ENCODE measurements at regions not wholly inside any gene's neighbourhood (a gene's known extent, or its start where the extent isn't known, plus 50 kb on each side); places are given as distances from the start of the nearest gene placed in this dataset.
"Not testable (repeated sequence)": the region's sequence is repeated elsewhere in the genome, so short reads cannot be mapped to it uniquely, and the experiment has no call there.

DNA sequence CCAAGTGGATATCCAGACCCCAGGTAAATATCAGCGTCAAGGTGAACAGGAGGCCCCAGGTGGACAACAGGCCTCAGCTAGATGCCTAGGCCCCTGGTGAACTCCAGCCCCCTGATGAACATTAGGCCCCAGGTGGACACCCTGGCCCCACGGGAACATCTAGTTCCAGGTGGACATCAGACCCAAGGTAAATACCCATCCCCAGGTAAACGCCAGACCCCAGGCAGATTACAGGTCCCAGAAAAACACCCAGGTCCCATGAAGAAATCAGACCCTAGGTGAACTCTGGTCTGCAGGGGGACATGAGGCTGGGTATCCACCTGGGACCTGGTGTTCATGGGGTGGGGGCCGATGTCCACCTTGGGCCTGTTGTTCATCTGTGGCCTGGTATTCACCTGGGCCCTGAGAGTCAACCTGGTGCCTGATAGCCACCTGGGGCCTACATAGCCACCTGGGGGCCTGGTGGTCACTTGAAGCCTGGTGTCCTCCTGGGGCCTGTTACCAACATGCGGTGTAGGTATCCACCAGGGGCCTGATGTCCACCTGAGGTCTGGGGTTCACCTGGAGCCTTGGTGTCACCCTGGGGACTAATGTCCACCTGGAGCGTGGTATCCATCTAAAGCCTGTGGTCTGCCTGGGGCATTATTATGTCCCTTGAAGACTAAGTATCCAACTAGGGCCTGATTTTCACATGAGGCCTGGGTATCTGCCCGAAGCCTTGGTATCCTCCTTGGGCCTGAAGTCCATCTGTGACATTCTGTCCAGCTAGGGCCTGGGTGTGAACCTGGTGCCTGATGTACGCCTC lies 56.8 kb upstream of the SEPTIN5 start:
- in situ Hi-C loops (cut with HindIII; ENCODE audit: low sequenced_read_pairs) = no loop called here
- DNase-seq (ENCODE audit: low read depth) = no peak
- no peak overlapping the region for H3K4me3 ChIP-seq (ENCODE audit: low read depth, low read length)
- TF ChIP-seq, protein P1, sequence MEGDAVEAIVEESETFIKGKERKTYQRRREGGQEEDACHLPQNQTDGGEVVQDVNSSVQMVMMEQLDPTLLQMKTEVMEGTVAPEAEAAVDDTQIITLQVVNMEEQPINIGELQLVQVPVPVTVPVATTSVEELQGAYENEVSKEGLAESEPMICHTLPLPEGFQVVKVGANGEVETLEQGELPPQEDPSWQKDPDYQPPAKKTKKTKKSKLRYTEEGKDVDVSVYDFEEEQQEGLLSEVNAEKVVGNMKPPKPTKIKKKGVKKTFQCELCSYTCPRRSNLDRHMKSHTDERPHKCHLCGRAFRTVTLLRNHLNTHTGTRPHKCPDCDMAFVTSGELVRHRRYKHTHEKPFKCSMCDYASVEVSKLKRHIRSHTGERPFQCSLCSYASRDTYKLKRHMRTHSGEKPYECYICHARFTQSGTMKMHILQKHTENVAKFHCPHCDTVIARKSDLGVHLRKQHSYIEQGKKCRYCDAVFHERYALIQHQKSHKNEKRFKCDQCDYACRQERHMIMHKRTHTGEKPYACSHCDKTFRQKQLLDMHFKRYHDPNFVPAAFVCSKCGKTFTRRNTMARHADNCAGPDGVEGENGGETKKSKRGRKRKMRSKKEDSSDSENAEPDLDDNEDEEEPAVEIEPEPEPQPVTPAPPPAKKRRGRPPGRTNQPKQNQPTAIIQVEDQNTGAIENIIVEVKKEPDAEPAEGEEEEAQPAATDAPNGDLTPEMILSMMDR (IDR thresholded peaks at IDR 0.05; ENCODE audit: low read depth, low read length, missing control alignments) = no peak

DNA sequence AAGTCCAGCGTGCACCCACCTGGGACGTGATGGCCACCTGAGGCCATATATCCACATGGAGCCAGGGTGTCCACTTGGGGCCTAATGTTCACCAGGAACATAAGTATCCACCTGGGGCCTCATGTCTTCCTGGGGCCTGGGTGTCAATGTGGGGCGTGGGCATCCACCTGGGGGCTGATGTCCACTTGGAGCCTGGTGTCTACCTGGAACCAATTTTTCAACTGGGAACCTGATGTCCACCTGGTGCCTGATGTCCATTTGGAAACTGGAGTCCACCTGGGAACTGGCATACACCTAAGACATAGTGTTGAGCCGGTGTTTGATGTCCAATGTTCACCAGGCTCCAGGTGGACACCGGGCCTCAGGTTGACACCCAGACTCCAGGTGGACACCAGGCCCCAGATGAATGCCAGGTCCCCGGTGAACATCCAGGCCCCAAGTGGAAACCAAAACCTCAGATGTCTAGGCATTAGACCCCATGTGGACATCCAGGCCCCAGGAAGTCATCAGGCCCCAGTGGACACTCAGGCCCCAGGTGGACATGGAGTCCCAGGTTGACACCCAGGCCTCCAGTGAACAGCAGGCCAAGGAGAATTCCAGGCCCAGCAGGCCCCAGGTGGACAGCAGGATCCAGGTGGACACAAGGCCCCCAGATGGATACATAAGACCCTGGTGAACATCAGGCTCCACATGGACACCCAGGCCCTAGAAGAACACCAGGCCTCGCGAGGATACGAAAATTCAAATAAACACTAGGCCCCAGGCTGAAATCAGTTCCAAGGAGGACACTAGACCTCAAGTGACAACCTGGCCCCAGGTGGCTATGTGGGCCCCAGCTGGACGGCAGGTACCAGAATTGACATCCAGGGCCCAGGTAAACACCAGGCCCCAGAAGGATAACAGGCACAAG lies 56.0 kb upstream of the SEPTIN5 start:
- in situ Hi-C loops (cut with HindIII; ENCODE audit: low sequenced_read_pairs) = no loop called here
- TF ChIP-seq, protein P1 (IDR thresholded peaks at IDR 0.05; ENCODE audit: low read depth, low read length, missing control alignments) = no peak
- no peak overlapping the region for H3K4me3 ChIP-seq (ENCODE audit: low read depth, low read length)
- no peak for DNase-seq (ENCODE audit: low read depth)

DNA sequence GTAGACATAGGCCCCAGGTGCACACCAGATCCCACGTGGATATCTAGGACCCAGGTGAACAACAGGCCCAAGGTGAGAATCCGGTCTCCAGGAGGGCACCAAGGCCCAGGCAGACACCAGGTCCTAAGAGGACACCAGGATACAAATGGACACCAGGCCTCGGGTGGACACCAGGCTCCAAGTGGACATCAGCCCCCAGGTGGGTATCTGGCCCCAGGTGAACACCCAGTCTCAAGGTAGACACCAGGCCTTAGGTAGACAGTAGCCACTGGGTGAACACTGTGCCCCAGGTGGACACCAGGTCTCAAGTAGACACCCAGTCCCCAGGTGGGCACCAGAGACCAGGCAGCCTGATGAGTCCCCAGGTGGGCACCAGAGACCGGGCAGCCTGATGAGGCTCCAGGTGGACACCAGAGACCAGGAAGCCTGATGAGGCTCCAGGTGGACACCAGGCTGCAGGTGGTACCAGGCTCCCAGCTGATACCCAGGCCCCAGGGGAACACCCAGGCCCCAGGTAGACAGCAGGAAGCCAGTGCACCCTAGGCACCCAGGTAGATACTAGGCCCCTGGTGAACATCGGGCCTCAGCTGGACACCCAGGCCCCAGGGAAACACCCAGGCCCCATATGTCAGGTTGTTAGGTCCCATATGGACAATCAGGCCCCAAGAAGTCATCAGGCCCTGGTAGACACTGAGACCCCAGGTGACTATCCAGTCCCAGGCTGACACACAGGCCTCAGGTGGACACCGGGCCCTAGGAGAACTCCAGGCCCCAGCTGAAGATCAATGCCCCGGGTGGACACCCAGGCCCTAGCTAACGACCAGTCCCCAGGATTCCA lies 55.1 kb upstream of the SEPTIN5 start:
- DNase-seq (ENCODE audit: low read depth) = no peak
- no peak overlapping the region for H3K4me3 ChIP-seq (ENCODE audit: low read depth, low read length)
- TF ChIP-seq, protein P1 (IDR thresholded peaks at IDR 0.05; ENCODE audit: low read depth, low read length, missing control alignments) = no peak
- in situ Hi-C loops (cut with HindIII; ENCODE audit: low sequenced_read_pairs) = no loop called here

DNA sequence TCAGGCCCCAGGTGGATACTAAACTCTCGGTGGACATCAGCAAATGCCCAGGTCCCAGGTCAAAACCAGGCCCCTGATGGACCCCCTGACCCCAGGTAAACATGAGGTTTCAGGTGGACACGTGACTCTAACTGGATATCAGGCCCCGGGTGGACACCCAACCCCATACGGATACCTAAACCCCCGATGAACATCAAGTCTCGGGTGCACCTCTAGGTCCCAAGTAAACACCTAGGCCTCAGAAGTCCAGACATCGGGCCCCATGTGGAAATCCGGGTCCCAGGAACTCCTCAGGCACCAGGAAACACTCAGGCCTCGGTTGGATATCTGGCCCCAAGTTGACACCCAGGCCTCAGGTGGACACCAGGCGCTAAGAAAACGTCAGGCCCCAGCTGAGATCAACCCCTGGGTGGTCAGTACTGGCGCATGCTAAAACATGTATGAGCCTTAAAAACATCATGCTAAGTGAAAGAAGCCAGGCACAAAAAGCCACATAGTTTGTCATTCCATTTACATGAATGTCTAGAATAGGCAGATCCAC lies 54.4 kb upstream of the SEPTIN5 start:
- TF ChIP-seq, protein P1 (IDR thresholded peaks at IDR 0.05; ENCODE audit: low read depth, low read length, missing control alignments) = no peak
- no peak for DNase-seq (ENCODE audit: low read depth)
- no peak overlapping the region for H3K4me3 ChIP-seq (ENCODE audit: low read depth, low read length)
- in situ Hi-C loops (cut with HindIII; ENCODE audit: low sequenced_read_pairs) = no loop called here

DNA sequence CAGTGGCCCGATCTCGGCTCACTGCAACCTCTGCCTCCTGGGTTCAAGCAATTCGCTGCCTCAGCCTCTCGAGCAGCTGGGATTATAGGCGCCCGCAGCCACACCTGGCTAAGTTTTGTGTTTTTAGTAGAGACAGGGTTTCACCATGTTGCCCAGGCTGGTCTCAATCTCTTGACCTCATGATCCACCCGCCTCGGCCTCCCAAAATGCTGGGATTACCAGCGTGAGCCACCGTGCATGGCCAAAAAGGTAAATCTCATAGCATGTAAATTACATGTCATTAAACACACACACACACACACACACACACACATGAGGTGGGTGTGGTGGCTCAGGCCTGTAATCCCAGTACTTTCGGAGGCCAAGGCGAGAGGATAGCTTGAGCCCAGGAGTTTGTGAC lies 53.7 kb upstream of the SEPTIN5 start:
- in situ Hi-C loops (cut with HindIII; ENCODE audit: low sequenced_read_pairs); H3K4me3 ChIP-seq (ENCODE audit: low read depth, low read length); DNase-seq (ENCODE audit: low read depth): not testable (repeated sequence)

GRCh38 chr22:19661156-19661555 lies 53.1 kb upstream of the SEPTIN5 start:
- TF ChIP-seq, protein P1 (IDR thresholded peaks at IDR 0.05; ENCODE audit: low read depth, low read length, missing control alignments) = no peak
- in situ Hi-C loops (cut with HindIII; ENCODE audit: low sequenced_read_pairs) = no loop called here
- no peak for DNase-seq (ENCODE audit: low read depth)

GRCh38 chr22:19662049-19662684 lies 52.1 kb upstream of the SEPTIN5 start:
- in situ Hi-C loops (cut with HindIII; ENCODE audit: low sequenced_read_pairs); H3K4me3 ChIP-seq (ENCODE audit: low read depth, low read length); DNase-seq (ENCODE audit: low read depth): not testable (repeated sequence)

More at GRCh38 chr22:19661156-19661555, 53.1 kb upstream of the SEPTIN5 start:
- no peak overlapping the region for H3K4me3 ChIP-seq (ENCODE audit: low read depth, low read length)
